Ovary (tissue), 3 donors: ENCODE measurements at regions not wholly inside any gene's neighbourhood (a gene's known extent, or its start where the extent isn't known, plus 50 kb on each side); places are given as distances from the start of the nearest gene placed in this dataset.

ENCODE experiments used
- CTCF ChIP-seq, 3 donors: fragments of 450-650 bp in 2 of 3; fragments of 200-600 bp in 1 of 3; IDR thresholded peaks; one replicate each; pipeline versions ENCODE4 v1.5.1 to v1.8.0; 2016 to 2022; ENCODE audit warnings: antibody characterized with exemption in 3 of 3, mild to moderate bottlenecking in 1 of 3
- EP300 ChIP-seq: sonication (generic); formaldehyde crosslinking; IDR thresholded peaks from one replicate; pipeline ENCODE4 v1.6.1; 2017; ENCODE audit warnings: antibody characterized with exemption
- POLR2A ChIP-seq: fragments of 450-650 bp; IDR thresholded peaks from one replicate; pipeline ENCODE4 v1.6.1; 2017; ENCODE audit warnings: antibody characterized with exemption, mild to moderate bottlenecking, moderate library complexity
- donor health status: DM: no; HTN: no; CAD: no.

GRCh38 chr7:153641199-153641598 lies 411.0 kb upstream of the DPP6 start:
- no peak for TF ChIP-seq POLR2A
- no peak for TF ChIP-seq CTCF (IDR thresholded peaks at IDR 0.05)
- TF ChIP-seq EP300, result no peak
